Endothelial cell of umbilical vein (primary cell): ENCODE measurements at regions not wholly inside any gene's neighbourhood (a gene's known extent, or its start where the extent isn't known, plus 50 kb on each side); places are given as distances from the start of the nearest gene placed in this dataset.

ENCODE experiments used
- BruUV-seq: library from RNA; stranded (reverse); fragments of 400-500 nt; replicated peaks from 2 replicates; lab custom pipeline; 2021; lab: Mats Ljungman, UMichigan
- CTCF ChIA-PET: fragments of 300-600, 350-600 bp; sonication (Branson Sonifier 250); formaldehyde crosslinking; loops from one replicate; lab custom pipeline; 2021; ENCODE audit warnings: antibody characterized with exemption, inconsistent platforms; lab: Charles Lee
- POLR2A ChIA-PET: fragments of 300-600, 350-600 bp; sonication (Branson Sonifier 250); formaldehyde crosslinking; loops from one replicate; lab custom pipeline; 2021; ENCODE audit warnings: antibody characterized with exemption, inconsistent platforms; lab: Charles Lee
- DNase-seq: peaks from one replicate; pipeline ENCODE4 v3.0.0-alpha.2; 2011; ENCODE audit warnings: low read depth, low spot score
- FAIRE-seq: peaks from 2 replicates; lab custom pipeline; 2011; peaks lifted over from hg19 to GRCh38; lab: Jason Lieb, UNC
- H2AFZ ChIP-seq: 2 replicates; pipeline ENCODE4 v1.6.0; 2012; ENCODE audit warnings: low read depth, low read length, control low read depth, inconsistent platforms
- H3K27ac ChIP-seq: 2 replicates; pipeline ENCODE4 v1.5.1; 2011; ENCODE audit warnings: low read depth, mild to moderate bottlenecking, control low read depth, low read length, moderate library complexity; ENCODE audit not compliant: insufficient read depth
- H3K27me3 ChIP-seq, 2 experiments: 2 replicates each; pipeline versions ENCODE4 v1.6.0 to v1.6.1; 2011; ENCODE audit warnings: low read length in 2 of 2, mixed read lengths in 1 of 2; ENCODE audit not compliant: control insufficient read depth in 2 of 2, insufficient read depth in 2 of 2
- H3K36me3 ChIP-seq, 2 experiments: 2 replicates in 1 of 2; 3 replicates in 1 of 2; pipeline ENCODE4 v1.5.1; 2011; ENCODE audit warnings: low read length in 2 of 2, mild to moderate bottlenecking in 1 of 2, moderate library complexity in 1 of 2; ENCODE audit not compliant: control insufficient read depth in 2 of 2, insufficient read depth in 2 of 2; ENCODE audit errors: extremely low read depth in 1 of 2
- H3K4me1 ChIP-seq: 3 replicates; pipeline ENCODE4 v1.5.1; 2011; ENCODE audit warnings: mild to moderate bottlenecking, low read length; ENCODE audit not compliant: control insufficient read depth, insufficient read depth; ENCODE audit errors: extremely low read depth
- H3K4me2 ChIP-seq: 2 replicates; pipeline ENCODE4 v1.6.1; 2011; ENCODE audit warnings: low read length, control low read depth, mixed read lengths; ENCODE audit not compliant: insufficient read depth
- H3K4me3 ChIP-seq, 3 experiments: fragments of 200-600 bp in 1 of 3; sonication (generic), shearing (Covaris generic) in 1 of 3; replicated peaks in 1 of 3; 2 replicates each; pipeline ENCODE4 v1.5.1; 2011 to 2016; ENCODE audit warnings: control low read depth in 3 of 3, low read length in 3 of 3, mild to moderate bottlenecking in 2 of 3, inconsistent platforms in 1 of 3, low read depth in 1 of 3, moderate library complexity in 1 of 3; ENCODE audit not compliant: insufficient read depth in 1 of 3
- H3K79me2 ChIP-seq: 2 replicates; pipeline ENCODE4 v1.6.0; 2012; ENCODE audit warnings: low read length, inconsistent platforms; ENCODE audit not compliant: control insufficient read depth, insufficient read depth
- H3K9ac ChIP-seq: replicated peaks from 2 replicates; pipeline ENCODE3; 2011; ENCODE audit warnings: low read length, control low read depth; ENCODE audit not compliant: insufficient read depth; ENCODE audit errors: extremely low read depth
- H3K9me1 ChIP-seq: replicated peaks from 3 replicates; pipeline ENCODE4 v1.6.0; 2011; ENCODE audit warnings: mild to moderate bottlenecking, low read length; ENCODE audit not compliant: control insufficient read depth, insufficient read depth; ENCODE audit errors: extremely low read depth
- H3K9me3 ChIP-seq: replicated peaks from 2 replicates; pipeline ENCODE4 v1.5.1; 2012; ENCODE audit warnings: low read length, inconsistent platforms; ENCODE audit not compliant: control insufficient read depth, insufficient read depth
- H4K20me1 ChIP-seq: replicated peaks from 2 replicates; pipeline ENCODE3; 2011; ENCODE audit warnings: mild to moderate bottlenecking, low read length; ENCODE audit not compliant: control insufficient read depth, insufficient read depth; ENCODE audit errors: extremely low read depth
- CTCF ChIP-seq, 2 donors: IDR thresholded peaks; 1 replicate in 1 of 2; 2 replicates in 1 of 2; pipeline ENCODE4 v1.5.1; 2011; ENCODE audit warnings: low read length in 2 of 2, mild to moderate bottlenecking in 2 of 2, moderate library complexity in 2 of 2, control low read depth in 1 of 2, inconsistent platforms in 1 of 2, low read depth in 1 of 2; ENCODE audit not compliant: insufficient read depth in 1 of 2; ENCODE audit errors: extremely low read depth in 1 of 2
- EZH2 ChIP-seq: IDR thresholded peaks from 2 replicates; pipeline ENCODE4 v1.6.1; 2012; ENCODE audit warnings: borderline replicate concordance, low read depth, mild to moderate bottlenecking, moderate library complexity, low read length, inconsistent platforms; ENCODE audit not compliant: severe bottlenecking
- FOS ChIP-seq: IDR thresholded peaks from 2 replicates; pipeline ENCODE4 v1.6.1; 2011; ENCODE audit warnings: mild to moderate bottlenecking, low read length, moderate library complexity, borderline replicate concordance; ENCODE audit not compliant: insufficient read depth
- GATA2 ChIP-seq: IDR thresholded peaks from 2 replicates; pipeline ENCODE4 v1.7.0; 2011; ENCODE audit warnings: low read depth, mild to moderate bottlenecking, moderate library complexity, mixed read lengths, low read length; ENCODE audit not compliant: insufficient read length, insufficient read depth
- JUN ChIP-seq: IDR thresholded peaks from 2 replicates; pipeline ENCODE4 v1.6.1; 2011; ENCODE audit warnings: borderline replicate concordance, low read depth; ENCODE audit not compliant: insufficient read length, insufficient read depth
- MYC ChIP-seq: IDR thresholded peaks from one replicate; pipeline ENCODE4 v1.6.1; 2011; ENCODE audit warnings: mild to moderate bottlenecking, low read depth, low read length
- POLR2A ChIP-seq: IDR thresholded peaks from 2 replicates; pipeline ENCODE4 v1.6.1; 2012; ENCODE audit warnings: low read depth, mild to moderate bottlenecking, control low read depth, low read length
- POLR2AphosphoS5 ChIP-seq: IDR thresholded peaks from 2 replicates; pipeline ENCODE4 v1.6.1; 2012; ENCODE audit warnings: low read depth, mild to moderate bottlenecking, control low read depth, low read length, moderate library complexity; ENCODE audit not compliant: insufficient read depth
- dilution Hi-C: fragments of 300-500 bp; cut with MboI; formaldehyde crosslinking; loops from one replicate; pipeline ENCODE4 v1.15.0; 2019; ENCODE audit warnings: low sequenced_read_pairs; ENCODE audit not compliant: extremely low pct_ligation_motif_present
- intact Hi-C: fragments of 100-400 bp; cut with micrococcal nuclease; formaldehyde crosslinking; loops from one replicate; pipeline ENCODE4 v1.10.0; 2022
- TF ChIP-seq, protein P1 (sequence below): IDR thresholded peaks from 2 replicates; pipeline ENCODE4 v1.6.1; 2011; ENCODE audit not compliant: insufficient read depth, insufficient read length

DNA sequence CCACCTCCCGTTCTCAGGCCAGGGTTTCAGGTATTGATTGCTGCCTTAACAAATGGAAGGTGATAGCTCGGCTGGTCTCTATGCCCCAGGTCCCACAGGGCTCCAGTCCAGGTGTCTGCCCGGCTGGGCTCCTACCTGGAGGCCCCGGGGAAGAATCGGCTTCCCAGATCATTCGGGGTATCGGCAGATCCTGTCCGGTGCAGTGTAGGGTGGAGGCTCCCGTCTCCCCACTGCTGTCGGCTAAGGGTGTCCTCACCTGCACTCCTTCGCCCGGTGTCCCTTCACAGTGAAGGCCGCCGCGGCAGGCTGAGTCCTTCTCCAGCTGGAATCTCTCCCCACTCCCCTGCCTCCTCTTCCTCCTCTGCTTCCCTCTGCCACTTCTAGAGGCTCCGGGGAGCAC lies 573.9 kb upstream of the SALL3 start:
- CTCF ChIA-PET: no interaction called here
- no TSS peak for BruUV-seq
- intact Hi-C loops: no loop called here

DNA sequence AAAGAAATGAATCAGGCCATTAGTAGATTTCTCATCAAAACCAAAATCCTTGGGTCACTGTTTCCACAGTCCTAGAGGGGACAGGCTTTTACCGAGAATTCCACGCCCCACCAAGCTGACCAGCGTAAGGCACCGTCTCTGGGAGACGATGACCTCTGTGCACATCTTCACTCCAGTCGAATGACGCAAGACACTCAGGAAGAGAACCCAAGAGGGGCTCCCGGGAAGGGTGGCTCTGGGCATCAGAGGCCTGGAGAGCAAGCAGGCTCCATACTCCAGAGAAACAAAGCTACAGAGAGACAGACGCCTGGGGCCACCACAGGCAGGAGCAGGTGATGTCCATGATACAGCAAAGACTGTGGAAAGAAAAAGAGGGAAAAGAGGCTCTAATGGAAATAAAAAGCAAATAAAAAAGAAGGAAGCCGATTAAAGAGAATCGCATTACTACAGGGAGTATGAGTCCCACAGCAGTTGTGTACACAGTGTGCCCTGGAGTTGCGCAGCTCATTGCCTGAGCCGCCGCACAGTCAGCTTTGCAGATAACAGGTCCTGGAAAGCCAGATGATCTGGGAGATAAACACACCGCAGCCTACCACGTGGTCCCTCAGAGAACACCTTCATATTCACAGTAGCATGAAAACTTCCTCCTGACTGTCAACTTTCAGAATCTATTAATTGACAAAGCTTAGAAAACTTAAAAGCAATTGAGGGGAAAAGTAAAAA lies 572.7 kb upstream of the SALL3 start:
- no peaks in the 10 kb centered on the region for H3K79me2 ChIP-seq
- TF ChIP-seq JUN: no peak
- no peak for TF ChIP-seq CTCF (IDR thresholded peaks at IDR 0.05; ENCODE audit: extremely low read depth in 1 of 2, insufficient read depth in 1 of 2, low read depth in 1 of 2, low read length in 2 of 2)
- TF ChIP-seq MYC: no peak
- no peak for TF ChIP-seq EZH2
- no peak for TF ChIP-seq GATA2
- TF ChIP-seq, protein P1, sequence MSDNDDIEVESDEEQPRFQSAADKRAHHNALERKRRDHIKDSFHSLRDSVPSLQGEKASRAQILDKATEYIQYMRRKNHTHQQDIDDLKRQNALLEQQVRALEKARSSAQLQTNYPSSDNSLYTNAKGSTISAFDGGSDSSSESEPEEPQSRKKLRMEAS: no peak
- TF ChIP-seq POLR2AphosphoS5: no peak
- TF ChIP-seq FOS: no peak
- TF ChIP-seq POLR2A: no peak
- H3K9ac ChIP-seq: no peak overlapping the region
- FAIRE-seq: no peak
- no peaks in the 10 kb centered on the region for H3K9me1 ChIP-seq
- BruUV-seq: no TSS peak
- no peaks in the 10 kb centered on the region for H3K4me1 ChIP-seq
- no peaks in the 10 kb centered on the region for H4K20me1 ChIP-seq
- peaks cover 7% of the 10 kb centered on the region for H3K9me3 ChIP-seq
- H3K4me3 ChIP-seq: no peak overlapping the region
- DNase-seq: no peak
- ChIA-PET POLR2A (no interaction called here), CTCF (no interaction called here)
- dilution Hi-C loops: no loop called here
- no peak overlapping the region for H3K27ac ChIP-seq
- H2AFZ ChIP-seq: no peak overlapping the region
- no peak overlapping the region for H3K4me2 ChIP-seq
- no peaks in the 10 kb centered on the region for H3K36me3 ChIP-seq
- H3K27me3 ChIP-seq: no peaks in the 10 kb centered on the region
- intact Hi-C loops: no loop called here

More for the DNA sequence above, 573.9 kb upstream of the SALL3 start:
- no peak overlapping the region for H2AFZ ChIP-seq
- H4K20me1 ChIP-seq: no peaks in the 10 kb centered on the region
- no peaks in the 10 kb centered on the region for H3K27me3 ChIP-seq
- DNase-seq: no peak
- H3K27ac ChIP-seq: no peak overlapping the region
- dilution Hi-C loops: no loop called here
- no peak overlapping the region for H3K9ac ChIP-seq
- no peaks in the 10 kb centered on the region for H3K79me2 ChIP-seq
- H3K4me1 ChIP-seq: no peaks in the 10 kb centered on the region
- TF ChIP-seq EZH2 (no peak), JUN (no peak), POLR2AphosphoS5 (no peak), POLR2A (no peak), MYC (no peak)
- TF ChIP-seq, protein P1: no peak
- peaks cover 5% of the 10 kb centered on the region for H3K9me3 ChIP-seq
- POLR2A ChIA-PET: no interaction called here
- no peak overlapping the region for H3K4me3 ChIP-seq
- H3K9me1 ChIP-seq: no peaks in the 10 kb centered on the region
- H3K36me3 ChIP-seq: no peaks in the 10 kb centered on the region
- H3K4me2 ChIP-seq: no peak overlapping the region
- FAIRE-seq: no peak
